CD4-positive, alpha-beta memory T cell (primary cell): ENCODE measurements at regions not wholly inside any gene's neighbourhood (a gene's known extent, or its start where the extent isn't known, plus 50 kb on each side); places are given as distances from the start of the nearest gene placed in this dataset.

ENCODE experiments used
- CTCF ChIA-PET: fragments of 350-600 bp; sonication (Branson Sonifier 250); formaldehyde crosslinking; loops from one replicate; lab custom pipeline; 2021; ENCODE audit warnings: inconsistent platforms; ENCODE audit not compliant: partially characterized antibody; lab: Charles Lee
- POLR2A ChIA-PET: fragments of 350-600 bp; sonication (Branson Sonifier 250); formaldehyde crosslinking; loops from one replicate; lab custom pipeline; 2021; ENCODE audit not compliant: partially characterized antibody; lab: Charles Lee
- DNase-seq, 5 donors: peaks; one replicate each; pipeline versions ENCODE4 v3.0.0 to v3.0.0-alpha.2; 2020 to 2022; ENCODE audit warnings: mixed read lengths in 1 of 5
- H3K27ac ChIP-seq: one replicate; pipeline ENCODE4 v1.7.0; 2013; ENCODE audit warnings: low read depth, low read length
- H3K27me3 ChIP-seq: 2 replicates; pipeline ENCODE4 v1.7.0; 2013; ENCODE audit warnings: mild to moderate bottlenecking, low read length, moderate library complexity; ENCODE audit not compliant: insufficient read depth
- H3K36me3 ChIP-seq: 2 replicates; pipeline ENCODE4 v1.7.0; 2013; ENCODE audit warnings: mild to moderate bottlenecking, low read length, moderate library complexity; ENCODE audit not compliant: insufficient read depth
- H3K4me1 ChIP-seq: 2 replicates; pipeline ENCODE4 v1.7.0; 2013; ENCODE audit warnings: mild to moderate bottlenecking, low read length, moderate library complexity; ENCODE audit not compliant: insufficient read depth
- H3K4me3 ChIP-seq, 2 donors: one replicate each; pipeline ENCODE4 v1.7.0; 2013; ENCODE audit warnings: low read length in 2 of 2, mild to moderate bottlenecking in 1 of 2
- H3K9me3 ChIP-seq, 2 donors: one replicate each; pipeline ENCODE4 v1.7.0; 2013; ENCODE audit warnings: low read length in 2 of 2, control low read depth in 1 of 2; ENCODE audit not compliant: control insufficient read depth in 1 of 2
- H3K27ac Mint-ChIP-seq, 7 donors: one replicate each; pipeline ENCODE4 v1.8.0; 2020 to 2021; ENCODE audit warnings: mixed read lengths in 7 of 7, mild to moderate bottlenecking in 6 of 7, inconsistent platforms in 3 of 7, moderate library complexity in 3 of 7
- H3K27me3 Mint-ChIP-seq, 2 donors: one replicate each; pipeline ENCODE4 v1.8.0; 2020 to 2021; ENCODE audit warnings: mixed read lengths in 2 of 2
- H3K36me3 Mint-ChIP-seq, 2 donors: one replicate each; pipeline ENCODE4 v1.8.0; 2020 to 2021; ENCODE audit warnings: mixed read lengths in 2 of 2, inconsistent platforms in 1 of 2, mild to moderate bottlenecking in 1 of 2
- H3K4me1 Mint-ChIP-seq, 4 donors: one replicate each; pipeline ENCODE4 v1.8.0; 2020 to 2021; ENCODE audit warnings: mixed read lengths in 4 of 4, mild to moderate bottlenecking in 1 of 4
- H3K4me3 Mint-ChIP-seq, 8 donors: one replicate each; pipeline ENCODE4 v1.8.0; 2020 to 2021; ENCODE audit warnings: mixed read lengths in 8 of 8, mild to moderate bottlenecking in 7 of 8, moderate library complexity in 6 of 8, inconsistent platforms in 3 of 8
- H3K9me3 Mint-ChIP-seq, 8 donors: one replicate each; pipeline ENCODE4 v1.8.0; 2020 to 2021; ENCODE audit warnings: mixed read lengths in 8 of 8, mild to moderate bottlenecking in 5 of 8, inconsistent platforms in 3 of 8, moderate library complexity in 1 of 8
- intact Hi-C: fragments of 100-400 bp; cut with micrococcal nuclease; formaldehyde crosslinking; loops from one replicate; pipeline ENCODE4 v1.15.1; 2023

DNA sequence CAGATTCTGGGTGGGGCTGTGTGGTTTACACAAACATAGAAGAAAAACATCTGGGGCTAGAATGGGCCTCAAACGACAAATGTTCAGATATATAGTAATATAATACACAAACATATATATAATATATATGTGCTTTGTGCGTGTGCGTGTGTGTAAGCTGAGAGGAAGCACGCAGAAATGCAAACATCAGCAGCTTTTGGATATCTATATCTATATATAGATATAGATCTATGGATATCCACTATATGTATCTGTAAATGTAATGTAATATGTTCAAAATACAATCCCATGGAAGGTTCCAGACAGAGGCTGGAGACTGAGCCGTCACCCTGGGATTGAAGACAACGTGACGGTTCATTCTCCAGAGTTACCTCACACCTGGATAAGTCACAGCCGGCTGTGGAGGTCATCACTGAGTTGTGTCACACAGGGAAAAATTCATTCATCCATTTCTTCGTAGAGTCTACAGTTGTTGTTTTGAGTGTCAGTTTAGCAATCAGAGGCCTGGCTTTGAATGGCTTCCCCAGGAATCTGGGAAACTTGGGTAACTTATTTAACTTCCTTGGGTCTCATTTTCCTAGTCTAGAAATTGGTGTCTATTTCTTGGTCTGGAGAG, 123.0 kb upstream of the CPEB4 start:
- intact Hi-C loops = no loop called here

DNA sequence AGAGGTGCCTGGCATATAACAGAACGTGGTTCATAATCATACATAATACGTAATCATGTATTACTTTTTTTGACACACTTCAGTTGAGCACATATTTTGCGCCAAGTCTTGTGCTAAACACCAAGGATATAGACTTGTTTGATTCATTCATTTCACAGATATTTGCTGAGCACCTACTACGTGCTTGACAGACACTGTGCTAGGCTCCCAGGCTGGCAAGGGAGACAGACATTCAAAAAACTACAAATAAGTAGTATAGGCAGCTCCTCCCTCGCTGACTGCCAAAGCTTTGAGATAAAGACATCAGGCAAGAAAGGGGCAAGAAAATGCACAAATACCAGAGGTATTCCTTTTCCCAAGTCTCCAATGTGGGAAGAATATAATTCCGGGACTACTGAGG, 122.5 kb upstream of the CPEB4 start:
- peak overlapping the region in 1 of 7 donors; percentile 3 for H3K27ac Mint-ChIP-seq
- intact Hi-C loops = no loop called here
- H3K9me3 Mint-ChIP-seq = no peaks in the 10 kb centered on the region
- H3K27me3 Mint-ChIP-seq = peaks cover 1 to 3% of the 10 kb centered on the region in 2 donors
- no peak overlapping the region for H3K4me3 Mint-ChIP-seq
- H3K9me3 ChIP-seq = no peaks in the 10 kb centered on the region
- no peaks in the 10 kb centered on the region for H3K36me3 ChIP-seq
- no peak for DNase-seq
- ChIA-PET CTCF (no interaction called here), POLR2A (no interaction called here)
- no peak overlapping the region for H3K27ac ChIP-seq
- peaks cover 0 to 5% (median under 1%) of the 10 kb centered on the region in 4 donors for H3K4me1 Mint-ChIP-seq
- H3K27me3 ChIP-seq = no peaks in the 10 kb centered on the region
- no peaks in the 10 kb centered on the region for H3K4me1 ChIP-seq
- H3K4me3 ChIP-seq = no peak overlapping the region
- no peaks in the 10 kb centered on the region for H3K36me3 Mint-ChIP-seq

More for the DNA sequence above, 123.0 kb upstream of the CPEB4 start:
- peaks cover 1 to 3% of the 10 kb centered on the region in 2 donors for H3K27me3 Mint-ChIP-seq
- H3K36me3 Mint-ChIP-seq = no peaks in the 10 kb centered on the region
- H3K27ac Mint-ChIP-seq = peak overlapping the region in 1 of 7 donors; percentile 44
- no peak overlapping the region for H3K4me3 Mint-ChIP-seq
- no peaks in the 10 kb centered on the region for H3K9me3 Mint-ChIP-seq
- DNase-seq = no peak
- H3K36me3 ChIP-seq = no peaks in the 10 kb centered on the region
- no peak overlapping the region for H3K27ac ChIP-seq
- H3K4me1 ChIP-seq = no peaks in the 10 kb centered on the region
- H3K4me3 ChIP-seq = no peak overlapping the region
- H3K27me3 ChIP-seq = no peaks in the 10 kb centered on the region
- peaks cover 0 to 5% (median under 1%) of the 10 kb centered on the region in 4 donors for H3K4me1 Mint-ChIP-seq
- POLR2A ChIA-PET = no interaction called here
- CTCF ChIA-PET = no interaction called here
- no peaks in the 10 kb centered on the region for H3K9me3 ChIP-seq

DNA sequence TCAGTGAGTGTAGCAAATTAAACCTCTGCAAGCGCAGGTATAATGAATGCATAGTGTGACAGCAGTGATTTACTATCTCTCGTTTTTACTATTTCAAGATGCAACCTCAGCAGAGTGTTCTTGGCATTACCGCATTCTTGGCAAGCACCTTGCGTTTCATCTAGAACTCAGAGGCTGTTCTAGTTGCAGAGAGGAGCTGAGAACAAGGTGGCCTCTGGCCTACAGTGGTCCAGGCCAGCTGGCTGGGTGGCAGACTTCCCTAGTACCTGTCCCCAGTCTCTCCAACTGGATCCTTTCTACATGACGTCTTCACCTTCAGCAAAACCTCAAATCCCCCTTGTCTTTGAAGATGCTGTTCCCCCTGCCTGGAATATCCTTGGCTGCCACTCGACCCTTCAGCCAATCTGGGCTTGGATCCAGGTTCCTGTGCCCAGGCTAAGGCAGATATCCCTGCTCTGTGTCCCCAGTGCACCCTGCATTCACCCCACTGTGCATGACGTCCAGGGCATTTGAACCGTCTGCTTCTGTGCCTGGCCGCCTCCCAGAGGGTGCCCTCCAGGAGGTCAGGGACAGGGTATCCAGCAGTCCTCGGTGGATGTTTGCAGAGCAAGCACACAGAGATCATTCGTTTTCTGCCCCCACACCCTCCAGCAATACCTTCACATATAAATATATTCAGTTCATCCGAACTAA, 120.4 kb upstream of the CPEB4 start:
- no peaks in the 10 kb centered on the region for H3K4me1 ChIP-seq
- no peak overlapping the region for H3K4me3 ChIP-seq
- ChIA-PET CTCF (no interaction called here), POLR2A (no interaction called here)
- H3K36me3 Mint-ChIP-seq = no peaks in the 10 kb centered on the region
- H3K9me3 Mint-ChIP-seq = no peaks in the 10 kb centered on the region
- H3K27ac Mint-ChIP-seq = no peak overlapping the region
- H3K4me1 Mint-ChIP-seq = peaks cover 0 to 5% (median 0%) of the 10 kb centered on the region in 4 donors
- no peaks in the 10 kb centered on the region for H3K36me3 ChIP-seq
- DNase-seq = no peak
- no peak overlapping the region for H3K4me3 Mint-ChIP-seq
- no peaks in the 10 kb centered on the region for H3K27me3 ChIP-seq
- no peak overlapping the region for H3K27ac ChIP-seq
- intact Hi-C loops = no loop called here
- no peaks in the 10 kb centered on the region for H3K9me3 ChIP-seq
- H3K27me3 Mint-ChIP-seq = peaks cover 0 to 5% of the 10 kb centered on the region in 2 donors

- Mint-ChIP-seq H3K27ac (no peak overlapping the region), H3K4me3 (no peak overlapping the region), H3K4me1 (peaks cover 0 to 5% (median 0%) of the 10 kb centered on the region in 4 donors), H3K27me3 (peaks cover 0 to 5% of the 10 kb centered on the region in 2 donors), H3K9me3 (no peaks in the 10 kb centered on the region), H3K36me3 (no peaks in the 10 kb centered on the region)
- ChIA-PET CTCF (no interaction called here), POLR2A (no interaction called here)
- Histone ChIP-seq H3K36me3 (no peaks in the 10 kb centered on the region), H3K27ac (no peak overlapping the region), H3K9me3 (no peaks in the 10 kb centered on the region), H3K4me3 (no peak overlapping the region), H3K27me3 (no peaks in the 10 kb centered on the region), H3K4me1 (no peaks in the 10 kb centered on the region)
- no peak for DNase-seq
- intact Hi-C loops = no loop called here
Measured at GRCh38 chr5:173768267-173768806, 119.8 kb upstream of the CPEB4 start.

DNA sequence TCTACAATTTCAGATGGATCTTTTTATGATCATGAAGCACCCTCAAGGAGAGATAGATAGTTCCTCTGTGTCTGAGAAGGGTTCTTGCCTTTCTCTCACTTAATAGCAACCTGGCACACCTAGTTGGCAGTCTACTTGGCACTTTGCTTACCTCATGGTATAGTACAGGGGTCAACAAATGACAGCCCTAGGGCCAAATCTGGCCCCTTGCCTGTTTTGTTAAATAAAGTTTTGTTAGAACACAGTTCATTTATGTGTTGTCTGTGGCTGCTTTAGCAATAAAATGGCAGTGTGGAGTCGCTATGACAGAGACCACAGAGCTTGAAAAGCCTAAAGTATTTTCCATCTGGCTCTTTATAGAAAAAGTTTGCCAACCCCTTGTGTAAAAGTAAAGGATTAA, 119.3 kb upstream of the CPEB4 start:
- Histone ChIP-seq H3K36me3 (no peaks in the 10 kb centered on the region), H3K9me3 (no peaks in the 10 kb centered on the region), H3K4me3 (no peak overlapping the region), H3K27ac (no peak overlapping the region), H3K27me3 (no peaks in the 10 kb centered on the region), H3K4me1 (no peaks in the 10 kb centered on the region)
- no peak for DNase-seq
- H3K27ac Mint-ChIP-seq = no peak overlapping the region
- peaks cover 0 to 5% (median 0%) of the 10 kb centered on the region in 4 donors for H3K4me1 Mint-ChIP-seq
- no peaks in the 10 kb centered on the region for H3K9me3 Mint-ChIP-seq
- H3K27me3 Mint-ChIP-seq = peaks cover 0 to 5% of the 10 kb centered on the region in 2 donors
- H3K36me3 Mint-ChIP-seq = no peaks in the 10 kb centered on the region
- CTCF ChIA-PET = no interaction called here
- H3K4me3 Mint-ChIP-seq = no peak overlapping the region
- POLR2A ChIA-PET = interaction anchor here (1.3 kb wide), 1 partner anchor 20 kb away, joined by 3 read pairs; no protein-coding TSS in a partner anchor
- intact Hi-C loops = no loop called here

GRCh38 chr5:173770637-173771036, 117.5 kb upstream of the CPEB4 start:
- no peak overlapping the region for H3K4me3 ChIP-seq
- H3K4me1 ChIP-seq = no peaks in the 10 kb centered on the region
- H3K36me3 ChIP-seq = no peaks in the 10 kb centered on the region
- H3K27me3 ChIP-seq = no peaks in the 10 kb centered on the region
- no peaks in the 10 kb centered on the region for H3K9me3 ChIP-seq
- Mint-ChIP-seq H3K27ac (no peak overlapping the region), H3K4me3 (no peak overlapping the region), H3K36me3 (no peaks in the 10 kb centered on the region), H3K27me3 (peaks cover 0 to 5% of the 10 kb centered on the region in 2 donors), H3K9me3 (no peaks in the 10 kb centered on the region), H3K4me1 (peaks cover 0 to 4% (median 0%) of the 10 kb centered on the region in 4 donors)
- ChIA-PET CTCF (no interaction called here), POLR2A (interaction anchor here (1.4 kb wide), 1 partner anchor 117 kb away, joined by 3 read pairs; the partner anchor contains the start of gene CPEB4)
- no peak for DNase-seq
- intact Hi-C loops = no loop called here
- H3K27ac ChIP-seq = no peak overlapping the region

- Histone ChIP-seq H3K27me3 (no peaks in the 10 kb centered on the region), H3K4me3 (no peak overlapping the region), H3K27ac (no peak overlapping the region), H3K4me1 (no peaks in the 10 kb centered on the region), H3K36me3 (no peaks in the 10 kb centered on the region), H3K9me3 (no peaks in the 10 kb centered on the region)
- no peaks in the 10 kb centered on the region for H3K36me3 Mint-ChIP-seq
- peak overlapping the region in 1 of 7 donors; percentile 38 for H3K27ac Mint-ChIP-seq
- H3K4me1 Mint-ChIP-seq = no peaks in the 10 kb centered on the region
- POLR2A ChIA-PET = interaction anchor here (1.4 kb wide), 1 partner anchor 117 kb away, joined by 3 read pairs; the partner anchor contains the start of gene CPEB4
- intact Hi-C loops = no loop called here
- DNase-seq = no peak
- peaks cover 0 to 4% of the 10 kb centered on the region in 2 donors for H3K27me3 Mint-ChIP-seq
- no peaks in the 10 kb centered on the region for H3K9me3 Mint-ChIP-seq
- CTCF ChIA-PET = no interaction called here
- no peak overlapping the region for H3K4me3 Mint-ChIP-seq
Measured at GRCh38 chr5:173771121-173771724, 116.9 kb upstream of the CPEB4 start.
